Chondrocyte (in vitro differentiated cells): ENCODE measurements at regions not wholly inside any gene's neighbourhood (a gene's known extent, or its start where the extent isn't known, plus 50 kb on each side); places are given as distances from the start of the nearest gene placed in this dataset.

Source experiments
- DNase-seq: peaks from one replicate; pipeline ENCODE4 v3.0.0; 2021; ENCODE audit warnings: mixed read lengths, low spot score
- H3K27ac Mint-ChIP-seq: one replicate; pipeline ENCODE4 v1.8.0; 2021; ENCODE audit warnings: mild to moderate bottlenecking, moderate library complexity, mixed read lengths; ENCODE audit not compliant: unreplicated experiment
- H3K27me3 Mint-ChIP-seq: 2 replicates; pipeline ENCODE4 v1.8.0; 2021; ENCODE audit warnings: low read depth, mixed read lengths
- H3K36me3 Mint-ChIP-seq: 2 replicates; pipeline ENCODE4 v1.8.0; 2021; ENCODE audit warnings: low read depth, mixed read lengths
- H3K4me1 Mint-ChIP-seq: 2 replicates; pipeline ENCODE4 v1.8.0; 2021; ENCODE audit warnings: low read depth, mild to moderate bottlenecking, mixed read lengths
- H3K4me3 Mint-ChIP-seq: one replicate; pipeline ENCODE4 v1.8.0; 2021; ENCODE audit warnings: mild to moderate bottlenecking, moderate library complexity, mixed read lengths; ENCODE audit not compliant: unreplicated experiment
- H3K9me3 Mint-ChIP-seq: 2 replicates; pipeline ENCODE4 v1.8.0; 2021; ENCODE audit warnings: low read depth, mixed read lengths
- CTCF ChIP-seq: fragments of 200-600 bp; sonication (generic); IDR thresholded peaks from 2 replicates; pipeline ENCODE4 v1.5.0; 2021; ENCODE audit warnings: antibody characterized with exemption, mild to moderate bottlenecking, moderate library complexity

GRCh38 chr15:87224404-87224803, 1032.1 kb downstream of the NTRK3 start:
- no peaks in the 10 kb centered on the region for H3K27me3 Mint-ChIP-seq
- peaks cover 3% of the 10 kb centered on the region for H3K9me3 Mint-ChIP-seq
- H3K4me3 Mint-ChIP-seq: no peak overlapping the region
- TF ChIP-seq CTCF: no peak
- H3K4me1 Mint-ChIP-seq: no peaks in the 10 kb centered on the region
- DNase-seq: no peak
- H3K36me3 Mint-ChIP-seq: no peaks in the 10 kb centered on the region
- no peak overlapping the region for H3K27ac Mint-ChIP-seq

GRCh38 chr15:87219650-87220615, 1036.6 kb downstream of the NTRK3 start:
- H3K4me1 Mint-ChIP-seq: no peaks in the 10 kb centered on the region
- H3K36me3 Mint-ChIP-seq: no peaks in the 10 kb centered on the region
- H3K27ac Mint-ChIP-seq: no peak overlapping the region
- no peak for DNase-seq
- no peak overlapping the region for H3K4me3 Mint-ChIP-seq
- no peak for TF ChIP-seq CTCF
- no peaks in the 10 kb centered on the region for H3K27me3 Mint-ChIP-seq
- peaks cover 4% of the 10 kb centered on the region for H3K9me3 Mint-ChIP-seq

DNA sequence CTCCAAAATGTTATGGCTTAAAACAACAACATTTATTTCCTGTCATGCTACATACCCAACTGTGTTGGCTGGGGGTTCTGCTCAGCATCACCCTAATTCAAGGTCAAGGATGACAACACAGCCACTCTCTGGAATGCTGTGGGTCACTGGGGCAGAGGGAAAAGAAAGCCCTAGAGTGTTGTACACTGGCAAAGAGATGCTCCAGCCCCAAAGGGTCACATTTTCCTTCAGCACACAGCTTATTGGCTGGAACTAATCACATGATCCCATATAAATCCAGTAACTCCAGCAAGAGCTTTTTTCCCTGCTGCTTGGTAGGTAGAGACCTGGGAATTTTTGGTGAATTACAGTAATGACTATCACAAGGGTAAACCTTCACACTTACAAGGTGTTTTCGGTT, 1041.4 kb downstream of the NTRK3 start:
- no peak for TF ChIP-seq CTCF
- Mint-ChIP-seq H3K27me3 (no peaks in the 10 kb centered on the region), H3K9me3 (peaks cover 7% of the 10 kb centered on the region), H3K27ac (no peak overlapping the region), H3K36me3 (no peaks in the 10 kb centered on the region), H3K4me1 (no peaks in the 10 kb centered on the region), H3K4me3 (no peak overlapping the region)
- no peak for DNase-seq

DNA sequence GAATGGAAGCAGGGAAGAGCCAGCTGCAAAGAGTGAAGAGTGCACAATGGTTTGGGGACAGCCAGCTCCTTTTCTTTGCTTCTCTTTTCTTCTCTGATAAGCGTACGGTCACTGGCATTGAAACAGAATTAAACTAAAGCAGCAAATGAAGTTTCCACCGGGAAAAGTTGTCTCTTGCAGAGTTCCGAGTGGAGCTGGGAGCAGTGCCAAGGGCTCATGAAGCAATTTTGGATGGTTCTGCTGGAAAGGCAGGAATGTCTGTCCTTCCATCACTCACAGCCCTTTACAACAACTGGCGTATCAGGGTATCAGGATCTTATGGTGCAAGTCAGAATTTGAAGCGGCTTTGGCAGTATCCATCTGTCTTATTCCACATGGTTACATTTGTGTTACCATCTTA, 1042.9 kb downstream of the NTRK3 start:
- no peak overlapping the region for H3K4me3 Mint-ChIP-seq
- peaks cover 7% of the 10 kb centered on the region for H3K9me3 Mint-ChIP-seq
- TF ChIP-seq CTCF: no peak

DNA sequence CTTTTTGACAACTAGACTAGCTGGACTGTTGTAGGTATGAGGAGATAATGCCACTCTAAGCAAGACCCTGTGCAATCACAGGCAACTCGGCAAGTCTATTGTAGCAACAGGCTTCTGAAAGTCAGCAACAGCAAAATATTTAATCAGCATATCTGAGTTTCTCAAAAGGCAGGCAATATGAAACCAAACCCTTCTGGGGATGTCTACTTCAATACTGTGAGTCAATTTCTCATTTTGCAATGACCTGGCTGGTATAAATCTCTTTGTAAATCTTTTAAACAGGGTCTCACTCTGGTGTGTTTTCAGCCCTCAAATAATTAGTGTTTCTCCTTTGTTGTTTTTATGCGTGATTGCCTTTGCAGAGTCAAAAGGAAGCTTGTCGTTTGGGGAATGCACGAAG, 1044.5 kb downstream of the NTRK3 start:
- Mint-ChIP-seq H3K4me3 (no peak overlapping the region), H3K4me1 (no peaks in the 10 kb centered on the region), H3K9me3 (peaks cover 4% of the 10 kb centered on the region), H3K27me3 (no peaks in the 10 kb centered on the region), H3K36me3 (no peaks in the 10 kb centered on the region), H3K27ac (no peak overlapping the region)
- no peak for TF ChIP-seq CTCF
- DNase-seq: no peak

More for the DNA sequence above, 1042.9 kb downstream of the NTRK3 start:
- no peaks in the 10 kb centered on the region for H3K36me3 Mint-ChIP-seq
- H3K4me1 Mint-ChIP-seq: no peaks in the 10 kb centered on the region
- H3K27ac Mint-ChIP-seq: no peak overlapping the region
- no peaks in the 10 kb centered on the region for H3K27me3 Mint-ChIP-seq
- DNase-seq: no peak
